Choroid plexus epithelial cell (primary cell): ENCODE measurements at regions not wholly inside any gene's neighbourhood (a gene's known extent, or its start where the extent isn't known, plus 50 kb on each side); places are given as distances from the start of the nearest gene placed in this dataset.

ENCODE experiments used
- DNase-seq: peaks from one replicate; pipeline ENCODE4 v3.0.0-alpha.2; 2010; ENCODE audit warnings: low read depth
- H3K4me3 ChIP-seq: 2 replicates; pipeline ENCODE4 v1.5.1; 2011; ENCODE audit warnings: low read depth, mild to moderate bottlenecking, control low read depth, low read length, moderate library complexity
- TF ChIP-seq, protein P1 (sequence below): conservative IDR thresholded peaks from 2 replicates; pipeline ENCODE4 v1.5.1; 2011; ENCODE audit warnings: low read depth, mild to moderate bottlenecking, control low read depth, inconsistent platforms, low read length, moderate library complexity

DNA sequence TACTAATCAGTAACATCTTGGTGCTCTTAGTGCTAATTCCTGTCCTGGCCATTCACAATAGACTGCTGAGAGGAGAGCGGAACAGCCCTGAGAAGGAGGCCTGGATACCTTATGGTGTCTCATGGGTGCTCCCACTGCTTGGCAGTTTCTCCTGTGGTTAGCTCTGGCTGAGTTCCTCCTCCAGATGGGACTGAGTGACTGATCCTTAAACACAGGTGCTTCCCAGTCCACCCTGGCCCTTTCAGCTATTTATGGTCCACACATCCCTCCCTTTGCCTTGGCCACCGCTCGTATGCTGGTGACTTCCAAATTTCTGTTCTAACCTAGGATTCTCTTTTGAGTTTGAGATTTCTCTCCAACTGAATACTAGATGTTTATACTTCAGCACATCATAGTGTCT lies 157.0 kb upstream of the CACNA1E start:
- H3K4me3 ChIP-seq: no peak overlapping the region
- no peak for DNase-seq
- TF ChIP-seq, protein P1, sequence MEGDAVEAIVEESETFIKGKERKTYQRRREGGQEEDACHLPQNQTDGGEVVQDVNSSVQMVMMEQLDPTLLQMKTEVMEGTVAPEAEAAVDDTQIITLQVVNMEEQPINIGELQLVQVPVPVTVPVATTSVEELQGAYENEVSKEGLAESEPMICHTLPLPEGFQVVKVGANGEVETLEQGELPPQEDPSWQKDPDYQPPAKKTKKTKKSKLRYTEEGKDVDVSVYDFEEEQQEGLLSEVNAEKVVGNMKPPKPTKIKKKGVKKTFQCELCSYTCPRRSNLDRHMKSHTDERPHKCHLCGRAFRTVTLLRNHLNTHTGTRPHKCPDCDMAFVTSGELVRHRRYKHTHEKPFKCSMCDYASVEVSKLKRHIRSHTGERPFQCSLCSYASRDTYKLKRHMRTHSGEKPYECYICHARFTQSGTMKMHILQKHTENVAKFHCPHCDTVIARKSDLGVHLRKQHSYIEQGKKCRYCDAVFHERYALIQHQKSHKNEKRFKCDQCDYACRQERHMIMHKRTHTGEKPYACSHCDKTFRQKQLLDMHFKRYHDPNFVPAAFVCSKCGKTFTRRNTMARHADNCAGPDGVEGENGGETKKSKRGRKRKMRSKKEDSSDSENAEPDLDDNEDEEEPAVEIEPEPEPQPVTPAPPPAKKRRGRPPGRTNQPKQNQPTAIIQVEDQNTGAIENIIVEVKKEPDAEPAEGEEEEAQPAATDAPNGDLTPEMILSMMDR: no peak

DNA sequence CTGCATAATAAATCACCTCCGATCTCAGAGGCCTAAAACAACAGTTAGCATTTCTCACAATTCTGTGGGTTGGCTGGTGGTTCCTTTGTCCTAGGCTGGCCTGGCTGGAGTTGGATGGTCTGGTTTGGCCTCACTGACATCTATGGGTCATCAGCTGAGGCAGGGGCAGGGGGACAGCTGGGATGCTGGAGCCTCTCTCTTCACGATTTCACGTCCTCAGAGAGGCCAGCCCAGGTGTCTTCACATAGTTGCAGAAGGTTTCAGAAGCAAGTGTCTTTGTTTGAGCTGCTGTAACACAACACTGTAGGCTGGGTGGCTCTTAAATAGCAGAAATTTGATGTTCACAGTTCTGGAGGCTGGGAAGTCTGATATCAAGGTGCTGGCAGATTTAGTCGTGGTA lies 155.5 kb upstream of the CACNA1E start:
- DNase-seq: no peak
- no peak overlapping the region for H3K4me3 ChIP-seq
- TF ChIP-seq, protein P1: no peak

DNA sequence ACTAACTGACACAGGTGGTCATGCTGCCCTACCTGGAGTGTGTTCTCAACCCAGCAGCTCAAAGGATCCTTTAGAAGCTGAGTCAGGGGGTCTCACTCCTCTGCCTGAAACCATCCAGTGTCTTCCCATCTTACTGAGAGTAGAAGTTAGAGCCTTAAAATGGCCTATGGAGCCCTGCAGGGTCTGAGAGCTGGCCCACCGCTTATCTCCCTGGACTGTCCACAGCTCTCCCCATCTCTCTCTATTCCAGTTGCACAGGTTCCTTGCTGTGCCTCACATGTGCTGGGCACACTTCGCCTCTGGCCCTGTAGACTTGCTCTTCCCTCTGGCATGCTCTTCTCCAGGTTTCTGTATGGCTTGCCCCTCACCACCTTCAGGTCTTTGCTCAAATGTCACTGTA lies 148.6 kb upstream of the CACNA1E start:
- no peak for DNase-seq
- no peak overlapping the region for H3K4me3 ChIP-seq
- TF ChIP-seq, protein P1: no peak

DNA sequence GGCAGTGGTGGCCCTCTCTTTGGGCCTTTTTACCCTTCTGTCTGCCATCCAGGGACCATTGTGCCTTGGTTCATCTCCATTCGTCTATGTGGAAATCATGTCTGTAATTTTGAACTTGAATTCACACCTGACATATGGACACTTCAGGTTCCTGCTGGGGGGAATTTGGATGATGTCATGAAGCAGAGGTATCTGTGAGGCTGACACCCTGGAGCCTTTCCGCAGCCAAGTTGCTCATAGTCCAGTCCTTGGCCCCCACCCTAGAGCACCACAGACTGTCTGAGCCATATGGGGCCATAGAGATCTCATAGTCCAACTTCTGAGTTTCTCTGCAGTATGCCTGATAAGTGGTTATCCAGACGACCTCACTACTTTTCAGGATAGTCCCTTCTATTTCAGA lies 147.7 kb upstream of the CACNA1E start:
- no peak overlapping the region for H3K4me3 ChIP-seq
- no peak for DNase-seq
- TF ChIP-seq, protein P1: no peak

DNA sequence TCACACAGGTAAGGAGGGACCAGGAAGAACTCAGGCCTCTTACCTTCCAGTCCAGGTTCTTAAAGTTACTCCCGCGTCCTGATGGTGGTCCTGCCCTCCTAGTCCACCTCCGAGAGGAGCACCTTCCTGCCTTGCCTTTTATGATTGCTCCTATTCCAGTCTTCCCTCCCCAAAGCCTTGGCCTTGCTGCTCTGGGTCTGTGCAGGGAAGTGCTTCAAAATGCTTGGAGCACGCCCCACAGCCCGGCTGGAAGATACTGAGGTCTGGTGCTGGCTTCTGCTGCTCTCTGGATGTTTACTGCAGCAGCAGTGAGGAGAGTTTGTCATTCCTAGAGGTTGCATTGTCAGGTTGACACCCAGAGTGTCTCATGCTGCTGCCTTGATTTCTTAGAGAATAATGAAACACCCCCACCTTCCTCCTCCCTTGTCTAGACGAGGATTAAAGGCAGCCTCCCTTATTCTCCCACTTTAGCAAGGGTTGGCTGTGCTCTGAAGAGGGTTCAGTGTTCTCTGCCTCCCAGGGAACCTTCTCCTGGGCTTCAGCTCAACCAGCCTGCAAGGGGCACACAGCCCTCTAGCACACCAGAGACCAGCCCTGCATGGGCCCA lies 142.2 kb upstream of the CACNA1E start:
- TF ChIP-seq, protein P1: no peak
- no peak for DNase-seq
- H3K4me3 ChIP-seq: no peak overlapping the region

DNA sequence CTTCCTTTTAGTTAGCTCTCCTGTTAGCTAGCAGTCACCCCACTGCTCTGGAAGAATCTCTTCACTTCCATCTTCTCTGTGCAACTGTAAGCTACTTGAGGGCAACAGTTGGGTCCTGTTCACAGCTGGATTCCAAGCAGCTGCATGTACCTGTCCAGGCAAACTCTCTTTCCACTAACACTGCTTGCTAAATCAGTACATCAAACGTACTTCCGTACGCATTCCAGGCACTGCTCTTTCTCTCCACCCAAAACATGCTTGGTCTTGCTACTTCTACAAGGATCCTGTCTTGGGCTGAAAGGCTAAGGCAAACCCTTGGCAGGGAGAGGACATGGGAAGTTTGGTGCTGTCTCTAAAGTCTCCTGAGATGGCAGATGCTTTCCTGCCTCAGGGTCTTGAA lies 139.2 kb upstream of the CACNA1E start:
- H3K4me3 ChIP-seq: no peak overlapping the region
- TF ChIP-seq, protein P1: no peak
- no peak for DNase-seq

DNA sequence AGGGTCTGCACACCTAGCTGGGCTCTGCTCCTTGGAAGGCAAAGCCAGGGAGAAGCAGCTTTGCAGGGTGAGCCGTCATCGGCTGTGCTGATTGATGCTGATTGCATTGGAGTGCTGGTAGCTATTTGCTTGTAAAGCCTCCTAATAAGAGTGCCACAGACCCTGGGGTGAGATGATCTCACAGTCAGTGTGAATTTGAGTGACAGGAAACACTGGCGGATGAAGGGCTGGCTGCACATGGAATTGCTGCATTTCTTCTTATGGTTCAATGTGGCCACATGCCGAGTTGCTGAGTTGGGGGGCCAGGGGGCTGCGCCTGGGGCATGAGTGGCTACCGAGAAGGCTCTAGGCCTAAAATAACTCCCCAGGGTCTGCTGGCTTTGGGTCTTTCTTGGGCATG lies 138.2 kb upstream of the CACNA1E start:
- TF ChIP-seq, protein P1: no peak

More for the DNA sequence above, 138.2 kb upstream of the CACNA1E start:
- no peak for DNase-seq
- H3K4me3 ChIP-seq: no peak overlapping the region
